NCI-H2107 treated with DMSO at 0.1 percent for 48 hours (cell line): ENCODE measurements at regions not wholly inside any gene's neighbourhood (a gene's known extent, or its start where the extent isn't known, plus 50 kb on each side); places are given as distances from the start of the nearest gene placed in this dataset.
"Not testable (repeated sequence)": the region's sequence is repeated elsewhere in the genome, so short reads cannot be mapped to it uniquely, and the experiment has no call there.

Experiments
- DNase-seq: peaks from one replicate; lab custom pipeline; 2025; ENCODE audit not compliant: unreplicated experiment; lab: John Stamatoyannopoulos, UW

GRCh38 chr6:15742013-15742412 lies 79.2 kb upstream of the DTNBP1 start:
- DNase-seq: not testable (repeated sequence)

GRCh38 chr6:15741405-15741804 lies 78.6 kb upstream of the DTNBP1 start:
- DNase-seq: no peak

GRCh38 chr6:15739867-15740266 lies 77.0 kb upstream of the DTNBP1 start:
- DNase-seq: no peak

GRCh38 chr6:15739353-15739752 lies 76.5 kb upstream of the DTNBP1 start:
- DNase-seq: no peak

- DNase-seq: not testable (repeated sequence)
These were observed 75.4 kb upstream of the DTNBP1 start for GRCh38 chr6:15738195-15738594.

GRCh38 chr6:15736297-15736696 lies 73.5 kb upstream of the DTNBP1 start:
- no peak for DNase-seq

GRCh38 chr6:15735567-15736265 lies 72.9 kb upstream of the DTNBP1 start:
- peak; percentile 51 for DNase-seq

GRCh38 chr6:15734118-15734897 lies 71.5 kb upstream of the DTNBP1 start:
- no peak for DNase-seq

- DNase-seq: no peak
These were observed 68.1 kb upstream of the DTNBP1 start for GRCh38 chr6:15730922-15731321.

GRCh38 chr6:15730442-15730841 lies 67.6 kb upstream of the DTNBP1 start:
- no peak for DNase-seq

- DNase-seq: no peak
These were observed 59.9 kb upstream of the DTNBP1 start for GRCh38 chr6:15722731-15723130.

GRCh38 chr6:15716889-15717288 lies 54.1 kb upstream of the DTNBP1 start:
- no peak for DNase-seq

GRCh38 chr6:15715851-15716250 lies 53.0 kb upstream of the DTNBP1 start:
- DNase-seq: no peak

- no peak for DNase-seq
These were observed 52.2 kb upstream of the DTNBP1 start for GRCh38 chr6:15715060-15715459.

- DNase-seq: no peak
These were observed 51.8 kb upstream of the DTNBP1 start for GRCh38 chr6:15714658-15715057.

GRCh38 chr6:15713325-15713724 lies 50.5 kb upstream of the DTNBP1 start:
- no peak for DNase-seq

- no peak for DNase-seq
These were observed 50.0 kb upstream of the DTNBP1 start for GRCh38 chr6:15712797-15713196.
